ENCODE measurements at regions not wholly inside any gene's neighbourhood (a gene's known extent, or its start where the extent isn't known, plus 50 kb on each side); places are given as distances from the start of the nearest gene placed in this dataset.
"Not testable (repeated sequence)": the region's sequence is repeated elsewhere in the genome, so short reads cannot be mapped to it uniquely, and the experiment has no call there.

DNA sequence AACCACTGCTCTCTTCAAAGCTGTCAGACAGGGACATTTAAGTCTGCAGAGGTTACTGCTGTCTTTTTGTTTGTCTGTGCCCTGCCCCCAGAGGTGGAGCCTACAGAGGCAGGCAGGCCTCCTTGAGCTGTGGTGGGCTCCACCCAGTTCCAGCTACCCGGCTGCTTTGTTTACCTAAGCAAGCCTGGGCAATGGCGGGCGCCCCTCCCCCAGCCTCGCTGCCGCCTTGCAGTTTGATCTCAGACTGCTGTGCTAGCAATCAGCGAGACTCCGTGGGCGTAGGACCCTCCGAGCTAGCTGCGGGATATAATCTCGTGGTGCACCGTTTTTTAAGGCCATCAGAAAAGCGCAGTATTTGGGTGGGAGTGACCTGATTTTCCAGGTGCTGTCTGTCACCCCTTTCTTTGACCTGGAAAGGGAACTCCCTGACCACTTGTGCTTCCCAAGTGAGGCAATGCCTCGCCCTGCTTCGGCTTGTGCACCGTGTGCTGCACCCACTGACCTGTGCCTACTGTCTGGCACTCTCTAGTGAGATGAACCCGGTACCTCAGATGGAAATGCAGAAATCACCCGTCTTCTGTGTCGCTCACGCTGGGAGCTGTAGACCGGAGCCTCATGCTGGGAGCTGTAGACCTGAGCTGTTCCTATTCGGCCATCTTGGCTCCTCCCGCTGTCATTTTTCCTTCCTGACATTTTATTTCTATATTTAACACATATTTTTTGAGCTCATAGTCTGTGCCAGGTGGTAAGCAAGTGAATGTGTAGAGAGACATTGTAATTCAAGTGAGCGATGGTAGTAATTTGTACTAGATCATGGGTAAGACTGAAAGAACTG, 551.5 kb downstream of the RAB38 start:
- not testable (repeated sequence) for TF ChIP-seq ZNF274 (IDR thresholded peaks at IDR 0.05; ENCODE audit: low read depth, low read length); YY1 (IDR thresholded peaks at IDR 0.05; ENCODE audit: insufficient read depth, insufficient read length)
